ENCODE measurements at regions not wholly inside any gene's neighbourhood (a gene's known extent, or its start where the extent isn't known, plus 50 kb on each side); places are given as distances from the start of the nearest gene placed in this dataset.

DNA sequence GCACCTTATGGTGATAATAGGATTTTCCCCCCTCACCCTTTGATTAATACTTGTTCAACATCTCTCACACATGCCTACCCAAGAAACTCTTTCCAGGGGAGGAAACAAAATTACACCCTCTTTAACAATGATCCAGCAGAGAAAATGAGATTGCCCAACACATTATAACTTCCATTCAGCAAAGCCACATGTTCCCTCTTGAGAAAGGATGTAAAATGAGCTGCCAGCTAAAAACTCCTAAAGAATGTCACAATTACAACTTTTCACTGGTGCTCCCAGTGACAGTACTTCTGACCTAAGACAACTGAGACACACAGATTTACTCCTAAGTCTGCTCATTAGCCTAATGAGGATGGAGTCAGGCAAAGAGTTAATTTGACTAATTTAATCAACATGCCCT is 621.4 kb downstream of the DIAPH3 start:
- no peaks in the 10 kb centered on the region for H3K4me1 Mint-ChIP-seq (ENCODE audit: unreplicated experiment)

DNA sequence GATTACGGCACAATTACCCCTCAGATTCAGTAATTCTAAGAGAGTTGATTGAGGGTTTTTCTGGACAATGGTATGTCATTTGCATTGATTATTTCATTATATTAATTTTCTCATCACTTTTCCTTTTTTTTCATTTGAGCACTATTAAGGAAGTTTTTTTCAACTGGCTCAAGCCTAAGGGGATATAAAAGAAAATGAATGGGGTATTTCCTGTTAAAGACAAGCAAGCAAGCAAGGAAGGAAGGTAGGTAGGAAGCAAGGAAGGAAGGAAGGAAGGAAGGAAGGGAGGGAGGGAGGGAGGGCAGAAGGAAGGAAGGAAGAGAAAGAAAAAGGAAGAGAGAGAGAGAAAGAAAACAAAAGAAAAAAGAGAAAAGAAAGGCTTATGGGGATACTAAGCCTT is 620.3 kb downstream of the DIAPH3 start:
- Mint-ChIP-seq H3K4me1 (ENCODE audit: unreplicated experiment) (peaks cover 2% of the 10 kb centered on the region), H3K9me3 (ENCODE audit: unreplicated experiment) (no peaks in the 10 kb centered on the region), H3K36me3 (ENCODE audit: low read depth, unreplicated experiment) (peaks cover 4% of the 10 kb centered on the region), H3K27me3 (ENCODE audit: unreplicated experiment) (peaks cover 4% of the 10 kb centered on the region), H3K27ac (ENCODE audit: unreplicated experiment) (no peak overlapping the region), H3K4me3 (ENCODE audit: unreplicated experiment) (no peak overlapping the region)
- DNase-seq (ENCODE audit: low spot score): no peak
- TF ChIP-seq, protein P1, sequence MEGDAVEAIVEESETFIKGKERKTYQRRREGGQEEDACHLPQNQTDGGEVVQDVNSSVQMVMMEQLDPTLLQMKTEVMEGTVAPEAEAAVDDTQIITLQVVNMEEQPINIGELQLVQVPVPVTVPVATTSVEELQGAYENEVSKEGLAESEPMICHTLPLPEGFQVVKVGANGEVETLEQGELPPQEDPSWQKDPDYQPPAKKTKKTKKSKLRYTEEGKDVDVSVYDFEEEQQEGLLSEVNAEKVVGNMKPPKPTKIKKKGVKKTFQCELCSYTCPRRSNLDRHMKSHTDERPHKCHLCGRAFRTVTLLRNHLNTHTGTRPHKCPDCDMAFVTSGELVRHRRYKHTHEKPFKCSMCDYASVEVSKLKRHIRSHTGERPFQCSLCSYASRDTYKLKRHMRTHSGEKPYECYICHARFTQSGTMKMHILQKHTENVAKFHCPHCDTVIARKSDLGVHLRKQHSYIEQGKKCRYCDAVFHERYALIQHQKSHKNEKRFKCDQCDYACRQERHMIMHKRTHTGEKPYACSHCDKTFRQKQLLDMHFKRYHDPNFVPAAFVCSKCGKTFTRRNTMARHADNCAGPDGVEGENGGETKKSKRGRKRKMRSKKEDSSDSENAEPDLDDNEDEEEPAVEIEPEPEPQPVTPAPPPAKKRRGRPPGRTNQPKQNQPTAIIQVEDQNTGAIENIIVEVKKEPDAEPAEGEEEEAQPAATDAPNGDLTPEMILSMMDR (IDR thresholded peaks at IDR 0.05; ENCODE audit: unreplicated experiment): no peak

More for the DNA sequence above, 621.4 kb downstream of the DIAPH3 start:
- no peak overlapping the region for H3K27ac Mint-ChIP-seq (ENCODE audit: unreplicated experiment)
- no peaks in the 10 kb centered on the region for H3K9me3 Mint-ChIP-seq (ENCODE audit: unreplicated experiment)
- no peak for DNase-seq (ENCODE audit: low spot score)
- peaks cover 4% of the 10 kb centered on the region for H3K27me3 Mint-ChIP-seq (ENCODE audit: unreplicated experiment)
- no peak overlapping the region for H3K4me3 Mint-ChIP-seq (ENCODE audit: unreplicated experiment)
- peaks cover 4% of the 10 kb centered on the region for H3K36me3 Mint-ChIP-seq (ENCODE audit: low read depth, unreplicated experiment)
- TF ChIP-seq, protein P1 (IDR thresholded peaks at IDR 0.05; ENCODE audit: unreplicated experiment): no peak

- TF ChIP-seq, protein P1 (IDR thresholded peaks at IDR 0.05; ENCODE audit: unreplicated experiment): no peak
- H3K4me3 Mint-ChIP-seq (ENCODE audit: unreplicated experiment): no peak overlapping the region
- H3K27me3 Mint-ChIP-seq (ENCODE audit: unreplicated experiment): peaks cover 4% of the 10 kb centered on the region
- peaks cover 3% of the 10 kb centered on the region for H3K4me1 Mint-ChIP-seq (ENCODE audit: unreplicated experiment)
- no peak overlapping the region for H3K27ac Mint-ChIP-seq (ENCODE audit: unreplicated experiment)
- no peak for DNase-seq (ENCODE audit: low spot score)
- no peaks in the 10 kb centered on the region for H3K9me3 Mint-ChIP-seq (ENCODE audit: unreplicated experiment)
- H3K36me3 Mint-ChIP-seq (ENCODE audit: low read depth, unreplicated experiment): no peaks in the 10 kb centered on the region
Measured at GRCh38 chr13:59545007-59545406, 618.7 kb downstream of the DIAPH3 start.

- Mint-ChIP-seq H3K36me3 (ENCODE audit: low read depth, unreplicated experiment) (peaks cover 4% of the 10 kb centered on the region), H3K27ac (ENCODE audit: unreplicated experiment) (no peak overlapping the region), H3K27me3 (ENCODE audit: unreplicated experiment) (peaks cover 4% of the 10 kb centered on the region), H3K4me3 (ENCODE audit: unreplicated experiment) (no peak overlapping the region), H3K9me3 (ENCODE audit: unreplicated experiment) (no peaks in the 10 kb centered on the region), H3K4me1 (ENCODE audit: unreplicated experiment) (peaks cover 3% of the 10 kb centered on the region)
- TF ChIP-seq, protein P1 (IDR thresholded peaks at IDR 0.05; ENCODE audit: unreplicated experiment): no peak
- DNase-seq (ENCODE audit: low spot score): no peak
Measured at GRCh38 chr13:59546178-59546577, 617.5 kb downstream of the DIAPH3 start.

GRCh38 chr13:59547950-59548349 is 615.8 kb downstream of the DIAPH3 start:
- Mint-ChIP-seq H3K36me3 (ENCODE audit: low read depth, unreplicated experiment) (peaks cover 4% of the 10 kb centered on the region), H3K9me3 (ENCODE audit: unreplicated experiment) (no peaks in the 10 kb centered on the region), H3K4me1 (ENCODE audit: unreplicated experiment) (peaks cover 3% of the 10 kb centered on the region), H3K27me3 (ENCODE audit: unreplicated experiment) (peaks cover 4% of the 10 kb centered on the region), H3K27ac (ENCODE audit: unreplicated experiment) (no peak overlapping the region), H3K4me3 (ENCODE audit: unreplicated experiment) (no peak overlapping the region)
- TF ChIP-seq, protein P1 (IDR thresholded peaks at IDR 0.05; ENCODE audit: unreplicated experiment): no peak
- DNase-seq (ENCODE audit: low spot score): no peak

Measured in endothelial cell (in vitro differentiated cells).